ENCODE measurements at regions not wholly inside any gene's neighbourhood (a gene's known extent, or its start where the extent isn't known, plus 50 kb on each side); places are given as distances from the start of the nearest gene placed in this dataset.
"Not testable (repeated sequence)": the region's sequence is repeated elsewhere in the genome, so short reads cannot be mapped to it uniquely, and the experiment has no call there.

GRCh38 chr4:173684223-173684622, 154.2 kb upstream of the HAND2 start:
- Mint-ChIP-seq H3K4me1 (ENCODE audit: low read depth) (no peaks in the 10 kb centered on the region), H3K9me3 (no peaks in the 10 kb centered on the region), H3K4me3 (no peak overlapping the region), H3K27me3 (no peaks in the 10 kb centered on the region), H3K27ac (no peak overlapping the region), H3K36me3 (ENCODE audit: low read depth) (no peaks in the 10 kb centered on the region)
- DNase-seq, result no peak

- Mint-ChIP-seq H3K4me1 (ENCODE audit: low read depth) (no peaks in the 10 kb centered on the region), H3K9me3 (no peaks in the 10 kb centered on the region)
Observed at GRCh38 chr4:173682609-173683008, 152.6 kb upstream of the HAND2 start.

GRCh38 chr4:173680278-173680677, 150.2 kb upstream of the HAND2 start:
- Mint-ChIP-seq H3K4me3 (no peak overlapping the region), H3K36me3 (ENCODE audit: low read depth) (no peaks in the 10 kb centered on the region), H3K9me3 (no peaks in the 10 kb centered on the region), H3K27me3 (no peaks in the 10 kb centered on the region), H3K27ac (no peak overlapping the region), H3K4me1 (ENCODE audit: low read depth) (no peaks in the 10 kb centered on the region)
- DNase-seq, result no peak

More at GRCh38 chr4:173682609-173683008, 152.6 kb upstream of the HAND2 start:
- no peak overlapping the region for H3K27ac Mint-ChIP-seq
- no peaks in the 10 kb centered on the region for H3K36me3 Mint-ChIP-seq (ENCODE audit: low read depth)
- no peaks in the 10 kb centered on the region for H3K27me3 Mint-ChIP-seq
- no peak for DNase-seq
- no peak overlapping the region for H3K4me3 Mint-ChIP-seq

- H3K27me3 Mint-ChIP-seq, result no peaks in the 10 kb centered on the region
- peaks cover 5% of the 10 kb centered on the region for H3K9me3 Mint-ChIP-seq
- no peaks in the 10 kb centered on the region for H3K36me3 Mint-ChIP-seq (ENCODE audit: low read depth)
- H3K4me1 Mint-ChIP-seq (ENCODE audit: low read depth), result no peaks in the 10 kb centered on the region
- DNase-seq, result no peak
- H3K4me3 Mint-ChIP-seq, result no peak overlapping the region
- no peak overlapping the region for H3K27ac Mint-ChIP-seq
Observed at GRCh38 chr4:173675446-173675845, 145.4 kb upstream of the HAND2 start.

- DNase-seq, result no peak
- H3K4me1 Mint-ChIP-seq (ENCODE audit: low read depth), result no peaks in the 10 kb centered on the region
- no peaks in the 10 kb centered on the region for H3K27me3 Mint-ChIP-seq
- H3K36me3 Mint-ChIP-seq (ENCODE audit: low read depth), result no peaks in the 10 kb centered on the region
- no peak overlapping the region for H3K27ac Mint-ChIP-seq
- H3K4me3 Mint-ChIP-seq, result no peak overlapping the region
- peaks cover 5% of the 10 kb centered on the region for H3K9me3 Mint-ChIP-seq
Observed at GRCh38 chr4:173669460-173670179, 139.6 kb upstream of the HAND2 start.

GRCh38 chr4:173661001-173661400, 131.0 kb upstream of the HAND2 start:
- Mint-ChIP-seq H3K27me3 (no peaks in the 10 kb centered on the region), H3K9me3 (no peaks in the 10 kb centered on the region), H3K4me3 (no peak overlapping the region), H3K36me3 (ENCODE audit: low read depth) (no peaks in the 10 kb centered on the region), H3K4me1 (ENCODE audit: low read depth) (no peaks in the 10 kb centered on the region), H3K27ac (no peak overlapping the region)
- no peak for DNase-seq

- Mint-ChIP-seq H3K4me3 (no peak overlapping the region), H3K4me1 (ENCODE audit: low read depth) (no peaks in the 10 kb centered on the region), H3K9me3 (no peaks in the 10 kb centered on the region), H3K36me3 (ENCODE audit: low read depth) (no peaks in the 10 kb centered on the region), H3K27ac (no peak overlapping the region), H3K27me3 (peaks cover 4% of the 10 kb centered on the region)
- no peak for DNase-seq
Observed at GRCh38 chr4:173656898-173657297, 126.9 kb upstream of the HAND2 start.

- no peak overlapping the region for H3K4me3 Mint-ChIP-seq
- no peaks in the 10 kb centered on the region for H3K9me3 Mint-ChIP-seq
- peaks cover 4% of the 10 kb centered on the region for H3K27me3 Mint-ChIP-seq
- H3K36me3 Mint-ChIP-seq (ENCODE audit: low read depth), result no peaks in the 10 kb centered on the region
- no peak overlapping the region for H3K27ac Mint-ChIP-seq
- DNase-seq, result no peak
- no peaks in the 10 kb centered on the region for H3K4me1 Mint-ChIP-seq (ENCODE audit: low read depth)
Observed at GRCh38 chr4:173652283-173652931, 122.4 kb upstream of the HAND2 start.

- Mint-ChIP-seq H3K4me1 (ENCODE audit: low read depth) (no peaks in the 10 kb centered on the region), H3K4me3 (no peak overlapping the region), H3K27me3 (peaks cover 4% of the 10 kb centered on the region), H3K9me3 (no peaks in the 10 kb centered on the region), H3K36me3 (ENCODE audit: low read depth) (no peaks in the 10 kb centered on the region), H3K27ac (no peak overlapping the region)
- no peak for DNase-seq
Observed at GRCh38 chr4:173651651-173652282, 121.7 kb upstream of the HAND2 start.

GRCh38 chr4:173647902-173648301, 117.9 kb upstream of the HAND2 start:
- H3K27ac Mint-ChIP-seq, result no peak overlapping the region

GRCh38 chr4:173642509-173642908, 112.5 kb upstream of the HAND2 start:
- Mint-ChIP-seq H3K27me3 (no peaks in the 10 kb centered on the region), H3K9me3 (peaks cover 7% of the 10 kb centered on the region), H3K4me1 (ENCODE audit: low read depth) (no peaks in the 10 kb centered on the region), H3K36me3 (ENCODE audit: low read depth) (no peaks in the 10 kb centered on the region), H3K4me3 (no peak overlapping the region), H3K27ac (no peak overlapping the region)
- no peak for DNase-seq

More at GRCh38 chr4:173647902-173648301, 117.9 kb upstream of the HAND2 start:
- H3K4me1 Mint-ChIP-seq (ENCODE audit: low read depth), result no peaks in the 10 kb centered on the region
- H3K36me3 Mint-ChIP-seq (ENCODE audit: low read depth), result no peaks in the 10 kb centered on the region
- no peak overlapping the region for H3K4me3 Mint-ChIP-seq
- H3K27me3 Mint-ChIP-seq, result no peaks in the 10 kb centered on the region
- no peak for DNase-seq
- no peaks in the 10 kb centered on the region for H3K9me3 Mint-ChIP-seq

- no peak for DNase-seq
- Mint-ChIP-seq H3K27ac (no peak overlapping the region), H3K36me3 (ENCODE audit: low read depth) (no peaks in the 10 kb centered on the region), H3K4me1 (ENCODE audit: low read depth) (no peaks in the 10 kb centered on the region), H3K4me3 (no peak overlapping the region), H3K27me3 (no peaks in the 10 kb centered on the region), H3K9me3 (peaks cover 31% of the 10 kb centered on the region)
Observed at GRCh38 chr4:173635395-173635794, 105.4 kb upstream of the HAND2 start.

- Mint-ChIP-seq H3K36me3 (ENCODE audit: low read depth) (no peaks in the 10 kb centered on the region), H3K4me3 (no peak overlapping the region), H3K27ac (no peak overlapping the region), H3K4me1 (ENCODE audit: low read depth) (no peaks in the 10 kb centered on the region), H3K27me3 (no peaks in the 10 kb centered on the region), H3K9me3 (peaks cover 23% of the 10 kb centered on the region)
- DNase-seq, result no peak
Observed at GRCh38 chr4:173626277-173626676, 96.2 kb upstream of the HAND2 start.

GRCh38 chr4:173618648-173619047, 88.6 kb upstream of the HAND2 start:
- H3K27ac Mint-ChIP-seq; H3K36me3 Mint-ChIP-seq (ENCODE audit: low read depth); H3K4me1 Mint-ChIP-seq (ENCODE audit: low read depth); H3K27me3 Mint-ChIP-seq; H3K4me3 Mint-ChIP-seq; DNase-seq: not testable (repeated sequence)
- peaks cover 28% of the 10 kb centered on the region for H3K9me3 Mint-ChIP-seq

- no peak overlapping the region for H3K4me3 Mint-ChIP-seq
- no peaks in the 10 kb centered on the region for H3K4me1 Mint-ChIP-seq (ENCODE audit: low read depth)
- H3K9me3 Mint-ChIP-seq, result peaks cover 8% of the 10 kb centered on the region
- no peak for DNase-seq
- H3K27ac Mint-ChIP-seq, result no peak overlapping the region
- no peaks in the 10 kb centered on the region for H3K27me3 Mint-ChIP-seq
- H3K36me3 Mint-ChIP-seq (ENCODE audit: low read depth), result no peaks in the 10 kb centered on the region
Observed at GRCh38 chr4:173609158-173609557, 79.1 kb upstream of the HAND2 start.
